Choroid plexus epithelial cell (primary cell): ENCODE measurements at regions not wholly inside any gene's neighbourhood (a gene's known extent, or its start where the extent isn't known, plus 50 kb on each side); places are given as distances from the start of the nearest gene placed in this dataset.

Experiments used
- DNase-seq: peaks from one replicate; pipeline ENCODE4 v3.0.0-alpha.2; 2010; ENCODE audit warnings: low read depth
- H3K4me3 ChIP-seq: 2 replicates; pipeline ENCODE4 v1.5.1; 2011; ENCODE audit warnings: low read depth, mild to moderate bottlenecking, control low read depth, low read length, moderate library complexity
- TF ChIP-seq, protein P1 (sequence below): conservative IDR thresholded peaks from 2 replicates; pipeline ENCODE4 v1.5.1; 2011; ENCODE audit warnings: low read depth, mild to moderate bottlenecking, control low read depth, inconsistent platforms, low read length, moderate library complexity

DNA sequence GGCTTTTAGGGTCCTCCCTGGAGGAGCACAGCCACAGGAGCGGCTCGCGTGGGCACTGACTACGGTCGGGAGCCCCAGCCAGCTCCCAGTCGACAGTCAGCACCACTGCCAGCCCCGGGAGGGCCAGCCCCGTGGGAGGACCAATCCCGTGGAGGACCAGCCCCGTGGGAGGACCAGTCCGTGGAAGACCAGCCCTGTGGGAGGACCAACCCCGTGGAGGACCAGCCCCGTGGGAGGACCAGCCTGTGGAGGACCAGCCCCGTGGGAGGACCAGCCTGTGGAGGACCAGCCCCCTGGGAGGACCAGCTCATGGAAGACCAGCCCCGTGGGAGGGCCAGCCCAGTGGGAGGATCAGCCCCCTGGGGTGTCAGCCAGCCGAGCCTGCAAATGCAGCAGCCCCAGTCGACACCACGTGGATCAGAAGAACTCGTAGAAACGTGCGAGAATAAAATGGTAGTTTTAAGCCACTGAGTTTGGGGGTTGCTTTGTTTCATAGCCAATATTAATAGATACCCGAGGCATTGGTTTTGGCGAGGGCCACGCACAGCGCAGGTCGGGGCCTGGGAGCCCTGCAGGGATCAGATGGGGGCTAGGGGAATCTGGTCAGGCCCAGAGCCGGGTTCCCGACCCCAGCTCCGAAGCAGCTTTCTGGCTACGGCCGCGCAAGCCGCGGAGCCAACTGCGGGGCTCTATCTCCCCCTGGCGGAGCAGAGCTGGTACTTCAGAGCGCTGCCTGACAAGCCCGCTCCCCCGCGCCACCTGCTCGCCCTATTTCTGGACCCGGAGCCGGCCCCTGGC lies 73.0 kb downstream of the TEX51 start:
- peak overlapping the region; percentile 56 for H3K4me3 ChIP-seq
- peak; percentile 85 for DNase-seq
- TF ChIP-seq, protein P1, sequence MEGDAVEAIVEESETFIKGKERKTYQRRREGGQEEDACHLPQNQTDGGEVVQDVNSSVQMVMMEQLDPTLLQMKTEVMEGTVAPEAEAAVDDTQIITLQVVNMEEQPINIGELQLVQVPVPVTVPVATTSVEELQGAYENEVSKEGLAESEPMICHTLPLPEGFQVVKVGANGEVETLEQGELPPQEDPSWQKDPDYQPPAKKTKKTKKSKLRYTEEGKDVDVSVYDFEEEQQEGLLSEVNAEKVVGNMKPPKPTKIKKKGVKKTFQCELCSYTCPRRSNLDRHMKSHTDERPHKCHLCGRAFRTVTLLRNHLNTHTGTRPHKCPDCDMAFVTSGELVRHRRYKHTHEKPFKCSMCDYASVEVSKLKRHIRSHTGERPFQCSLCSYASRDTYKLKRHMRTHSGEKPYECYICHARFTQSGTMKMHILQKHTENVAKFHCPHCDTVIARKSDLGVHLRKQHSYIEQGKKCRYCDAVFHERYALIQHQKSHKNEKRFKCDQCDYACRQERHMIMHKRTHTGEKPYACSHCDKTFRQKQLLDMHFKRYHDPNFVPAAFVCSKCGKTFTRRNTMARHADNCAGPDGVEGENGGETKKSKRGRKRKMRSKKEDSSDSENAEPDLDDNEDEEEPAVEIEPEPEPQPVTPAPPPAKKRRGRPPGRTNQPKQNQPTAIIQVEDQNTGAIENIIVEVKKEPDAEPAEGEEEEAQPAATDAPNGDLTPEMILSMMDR = peak; percentile 91

GRCh38 chr2:126972279-126972626 lies 73.6 kb downstream of the TEX51 start:
- TF ChIP-seq, protein P1 = no peak
- H3K4me3 ChIP-seq = no peak overlapping the region
- DNase-seq = no peak

GRCh38 chr2:126973745-126974144 lies 75.1 kb downstream of the TEX51 start:
- DNase-seq = no peak
- TF ChIP-seq, protein P1 = no peak
- no peak overlapping the region for H3K4me3 ChIP-seq

DNA sequence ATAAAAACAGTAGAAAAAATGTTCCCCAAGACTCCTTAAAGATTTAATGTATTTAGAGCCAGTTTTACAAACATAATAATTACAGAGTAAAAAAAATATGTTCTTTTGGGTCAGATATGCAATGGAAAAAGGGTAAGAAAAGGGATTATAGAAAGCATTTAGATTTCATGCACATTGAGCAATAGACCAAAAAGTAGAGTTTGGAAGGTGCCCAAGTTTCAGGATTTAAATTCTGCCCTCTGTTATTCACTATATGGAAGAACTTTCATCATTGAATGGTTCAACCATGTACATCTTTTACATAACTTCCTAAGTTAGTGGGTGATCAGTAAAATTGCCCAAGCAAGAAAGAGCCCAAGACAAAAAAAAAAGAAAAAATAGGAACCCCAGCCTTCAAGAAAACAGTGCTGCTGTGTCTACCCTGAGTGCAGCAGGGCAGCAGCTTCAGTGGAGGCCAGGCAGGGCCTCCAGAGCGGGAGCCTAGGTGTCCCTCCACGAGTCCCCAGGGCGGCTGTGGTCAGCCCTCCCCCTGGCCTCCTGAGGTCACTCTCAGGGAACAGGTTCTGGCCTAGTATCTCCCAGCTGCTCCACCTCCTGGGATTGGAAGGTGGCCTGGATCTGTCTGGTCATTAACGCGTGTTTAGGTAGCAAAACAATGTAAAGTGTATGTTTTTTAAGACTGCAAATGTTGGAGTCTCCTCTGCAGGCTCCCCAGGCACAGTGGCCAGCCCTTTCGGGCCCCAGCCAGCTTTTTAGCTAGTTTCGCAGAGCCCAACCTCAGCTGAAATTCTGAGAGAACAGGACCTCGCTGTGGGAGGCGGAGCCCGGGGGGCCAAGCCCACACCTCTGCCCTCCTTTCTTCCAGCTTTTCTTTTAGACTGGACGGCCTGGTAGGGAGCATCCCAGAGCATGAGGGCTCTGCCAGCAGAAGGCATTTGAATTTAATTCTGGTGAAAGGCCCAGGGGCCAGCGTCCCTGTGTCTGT lies 77.3 kb downstream of the TEX51 start:
- TF ChIP-seq, protein P1 = no peak
- H3K4me3 ChIP-seq = no peak overlapping the region
- no peak for DNase-seq

- H3K4me3 ChIP-seq = no peak overlapping the region
- TF ChIP-seq, protein P1 = no peak
- DNase-seq = no peak
Observed at GRCh38 chr2:126976721-126977328, 78.1 kb downstream of the TEX51 start.

GRCh38 chr2:126978333-126978732 lies 79.6 kb downstream of the TEX51 start:
- DNase-seq = no peak
- no peak overlapping the region for H3K4me3 ChIP-seq
- TF ChIP-seq, protein P1 = no peak
